ENCODE measurements at regions not wholly inside any gene's neighbourhood (a gene's known extent, or its start where the extent isn't known, plus 50 kb on each side); places are given as distances from the start of the nearest gene placed in this dataset.
"Not testable (repeated sequence)": the region's sequence is repeated elsewhere in the genome, so short reads cannot be mapped to it uniquely, and the experiment has no call there.

DNA sequence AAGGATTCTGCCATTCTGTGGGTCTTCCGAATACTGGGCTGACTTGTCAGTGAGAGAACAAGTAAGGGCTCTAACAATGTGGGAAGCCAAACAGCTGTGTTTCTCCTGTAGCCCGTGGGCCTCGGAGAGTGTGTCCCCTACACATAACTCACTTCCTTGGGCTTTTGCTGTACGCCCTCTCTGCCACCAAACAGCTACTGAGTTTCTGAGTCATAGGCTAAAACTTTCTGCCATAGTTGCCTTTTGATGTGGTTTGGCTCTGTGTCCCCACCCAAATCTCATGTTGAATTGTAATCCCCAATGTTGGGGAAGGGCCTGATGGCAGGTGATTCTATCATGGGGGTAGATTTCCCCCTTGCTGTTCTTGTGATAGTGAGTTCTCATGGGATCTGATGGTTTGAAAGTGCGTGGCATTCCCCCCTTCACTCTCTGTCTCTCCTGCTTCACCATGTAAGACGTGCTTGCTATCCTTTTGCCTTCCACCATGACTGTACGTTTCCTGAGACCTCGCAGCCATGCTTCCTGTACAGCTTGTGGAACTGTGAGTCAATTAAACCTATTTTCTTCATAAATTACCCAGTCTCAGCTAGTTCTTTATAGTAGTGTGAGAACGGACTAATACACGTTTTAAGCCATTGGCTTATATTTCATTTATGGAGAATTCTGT lies 194.8 kb upstream of the HMCN1 start:
- DNase-seq (ENCODE audit: low spot score): no peak

DNA sequence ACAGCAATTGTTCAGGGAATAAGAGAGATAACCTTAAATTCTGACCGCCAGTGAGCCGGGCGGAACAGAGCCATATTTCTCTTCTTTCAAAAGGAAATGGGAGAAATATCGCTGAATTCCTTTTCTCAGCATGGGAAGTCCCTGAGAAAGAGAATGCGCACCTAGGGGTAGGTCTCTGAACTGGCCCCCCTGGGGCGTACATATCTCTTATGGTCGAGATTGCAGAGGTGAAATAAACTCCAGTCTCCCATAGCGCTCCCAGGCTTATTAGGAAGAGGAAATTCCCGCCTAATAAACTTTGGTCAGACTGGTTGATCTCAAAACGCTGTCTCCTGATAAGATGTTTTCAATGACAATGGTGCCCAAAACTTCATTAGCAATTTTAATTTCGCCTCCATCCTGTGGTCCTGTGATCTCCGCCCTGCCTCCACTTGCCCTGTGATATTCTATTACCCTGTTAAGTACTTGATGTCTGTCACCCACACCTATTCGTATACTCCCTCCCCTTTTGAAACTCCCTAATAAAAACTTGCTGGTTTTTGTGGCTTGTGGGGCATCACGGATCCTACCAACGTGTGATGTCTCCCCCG lies 195.8 kb upstream of the HMCN1 start:
- not testable (repeated sequence) for DNase-seq (ENCODE audit: low spot score)

DNA sequence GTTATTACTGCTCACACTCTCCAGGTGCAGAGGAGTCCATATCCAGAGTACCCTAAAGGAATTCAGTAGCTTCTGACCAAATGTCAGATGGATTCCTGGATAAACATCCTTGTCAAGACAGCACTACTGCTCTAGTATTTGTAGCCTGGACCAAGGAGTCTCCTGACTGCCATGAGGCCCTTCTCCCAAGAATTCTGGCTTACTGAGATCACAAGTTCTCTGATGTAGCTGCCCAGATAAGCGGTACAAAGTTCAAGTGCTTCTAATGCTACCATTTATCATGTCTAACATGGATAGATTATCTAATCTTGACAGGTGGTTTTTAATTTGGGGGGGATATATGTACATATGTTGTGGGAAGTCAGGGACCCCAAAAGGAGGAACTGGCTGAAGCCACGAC lies 196.6 kb upstream of the HMCN1 start:
- DNase-seq (ENCODE audit: low spot score): no peak

DNA sequence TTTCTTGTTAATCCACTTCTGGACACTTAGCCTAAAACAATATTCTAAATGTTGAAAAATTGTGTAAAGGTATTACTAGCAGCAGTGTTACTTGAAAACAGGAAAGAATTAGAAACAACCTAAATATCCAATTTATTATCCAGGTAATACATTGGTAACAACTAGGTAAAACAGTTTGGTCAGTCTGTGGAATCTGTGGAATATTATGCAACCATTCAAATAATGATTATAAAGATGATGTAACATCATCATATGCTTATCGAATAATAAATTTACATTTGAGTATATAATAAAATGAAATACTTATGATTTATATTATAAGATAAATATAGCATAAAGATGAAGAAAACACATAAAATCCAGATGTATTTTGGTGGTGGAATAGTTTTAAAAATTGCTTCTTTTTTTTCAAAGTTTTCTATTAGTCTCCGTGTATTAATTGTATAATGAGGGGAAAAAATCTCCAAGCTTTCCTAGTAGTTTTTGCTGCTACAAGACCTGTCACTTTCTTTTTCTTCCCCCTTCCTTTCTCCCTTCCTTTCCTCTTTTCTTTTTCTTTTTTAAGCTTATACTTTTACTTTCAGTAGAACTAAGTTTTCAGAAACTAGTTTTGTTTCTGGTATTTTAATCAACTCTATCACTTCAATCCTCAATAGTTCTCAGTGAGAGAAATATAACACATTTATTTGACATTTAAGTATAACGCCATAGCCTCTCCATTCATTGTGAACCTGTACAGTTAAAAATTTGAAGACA lies 197.8 kb upstream of the HMCN1 start:
- DNase-seq (ENCODE audit: low spot score): no peak

DNA sequence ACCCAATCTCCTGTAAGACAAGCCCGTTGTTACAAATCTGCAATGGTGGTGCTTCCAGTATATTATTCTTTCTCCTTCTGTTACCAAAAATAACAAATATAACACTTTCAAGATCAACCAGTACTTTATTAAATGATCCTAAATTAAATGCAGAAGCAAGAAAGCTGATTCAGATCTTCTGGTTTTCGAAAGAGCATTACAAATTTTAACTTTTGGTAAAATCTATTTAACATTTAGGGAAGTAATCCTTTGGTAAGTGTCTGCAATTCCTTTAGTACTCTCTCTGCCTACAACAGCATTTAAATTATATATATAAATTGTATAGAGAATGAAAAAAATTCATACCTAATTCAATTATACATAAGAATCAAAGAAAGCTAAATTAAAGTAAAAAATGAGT lies 198.6 kb upstream of the HMCN1 start:
- DNase-seq (ENCODE audit: low spot score): no peak

DNA sequence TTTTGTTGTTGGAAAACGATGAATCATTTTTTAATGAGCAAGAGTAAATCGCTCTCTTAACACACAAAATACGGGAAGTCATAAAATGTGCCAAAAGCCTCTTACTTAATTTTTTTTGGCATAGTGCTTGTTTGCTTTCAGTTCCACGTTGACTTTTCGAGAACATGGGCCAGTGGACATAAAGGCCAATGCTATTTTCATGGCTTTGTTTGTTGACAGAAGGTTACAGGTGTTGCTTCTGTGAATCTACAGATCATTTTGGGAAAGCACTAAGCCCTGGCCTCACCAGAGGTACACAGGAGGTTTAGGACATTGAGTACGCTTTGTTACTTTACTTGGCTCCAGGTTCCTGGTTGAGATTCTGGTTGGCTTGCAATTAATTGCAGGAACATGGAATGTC lies 199.4 kb upstream of the HMCN1 start:
- no peak for DNase-seq (ENCODE audit: low spot score)

DNA sequence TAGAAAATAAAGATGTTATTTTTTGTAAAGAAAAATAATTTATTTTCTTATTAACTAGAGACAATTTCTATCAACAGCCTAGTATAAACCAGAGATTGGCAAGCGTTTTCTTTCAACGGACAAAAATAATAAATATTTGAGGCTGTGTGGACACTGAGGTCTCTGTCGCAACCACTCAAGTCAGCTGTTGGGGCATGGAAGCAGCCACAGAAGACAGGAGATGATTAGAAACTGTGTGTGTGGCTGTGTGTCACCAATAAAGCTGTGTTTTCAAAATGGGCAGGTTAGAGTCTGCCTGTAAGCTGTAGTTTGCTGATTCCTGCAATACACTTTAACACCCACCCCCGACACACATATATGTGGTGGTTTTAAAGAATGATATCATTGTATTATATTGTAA lies 200.6 kb upstream of the HMCN1 start:
- no peak for DNase-seq (ENCODE audit: low spot score)

DNA sequence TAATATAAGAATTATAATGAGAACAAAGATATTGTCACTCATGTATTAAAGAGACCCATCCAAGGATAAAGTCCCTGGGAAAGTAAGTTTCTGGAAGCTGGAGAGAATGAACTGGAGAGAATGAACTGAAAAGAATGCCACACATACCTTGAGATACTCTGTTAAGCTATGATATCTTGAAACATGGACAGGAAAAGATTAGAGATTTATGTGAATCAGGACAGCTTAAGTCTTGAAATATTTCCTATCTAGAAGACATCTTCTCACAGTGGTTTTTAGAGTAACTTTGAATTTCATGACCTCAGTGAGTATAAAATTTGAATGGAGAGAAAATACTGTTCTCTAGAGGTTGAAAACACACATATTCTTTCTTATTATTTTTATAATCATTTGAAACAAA lies 201.3 kb upstream of the HMCN1 start:
- DNase-seq (ENCODE audit: low spot score): no peak

DNA sequence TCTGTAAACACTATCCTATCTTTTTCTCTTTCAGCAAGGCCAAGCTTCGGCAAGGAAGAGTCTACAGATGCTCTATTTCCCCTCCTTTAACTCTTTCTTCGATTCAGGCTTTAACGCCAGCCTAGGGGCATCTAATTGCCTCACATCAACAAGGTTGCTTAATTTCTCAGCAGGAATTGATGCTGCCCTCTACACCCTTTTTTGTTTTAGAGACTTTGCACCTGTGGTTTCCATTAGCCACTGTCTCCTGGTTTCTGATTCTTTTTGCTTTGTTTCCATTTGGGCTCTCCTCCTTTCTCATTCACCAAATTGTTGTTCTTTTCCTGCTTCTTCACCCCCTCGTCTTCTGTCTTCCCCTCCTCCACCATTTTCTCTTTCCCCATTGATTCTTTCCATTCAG lies 202.4 kb upstream of the HMCN1 start:
- no peak for DNase-seq (ENCODE audit: low spot score)

DNA sequence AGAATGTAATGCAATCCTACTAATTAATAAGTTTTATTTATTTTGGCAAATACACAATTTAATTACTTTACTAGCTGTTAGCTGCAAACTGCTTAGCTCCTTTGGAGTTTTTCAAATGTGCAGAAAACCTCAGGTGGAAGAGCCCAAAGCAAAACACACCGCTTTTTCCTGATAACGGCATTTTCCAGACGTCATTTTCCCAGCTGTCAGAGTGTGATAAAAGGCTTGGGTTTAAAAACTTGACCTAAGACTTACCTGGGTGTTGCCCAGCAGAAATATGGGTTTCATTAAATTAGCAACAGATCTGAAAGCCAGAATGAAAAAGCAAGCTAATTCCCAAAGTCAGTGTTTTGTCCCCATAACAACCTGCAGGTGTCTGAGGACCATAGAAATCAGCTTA lies 204.0 kb upstream of the HMCN1 start:
- no peak for DNase-seq (ENCODE audit: low spot score)

DNA sequence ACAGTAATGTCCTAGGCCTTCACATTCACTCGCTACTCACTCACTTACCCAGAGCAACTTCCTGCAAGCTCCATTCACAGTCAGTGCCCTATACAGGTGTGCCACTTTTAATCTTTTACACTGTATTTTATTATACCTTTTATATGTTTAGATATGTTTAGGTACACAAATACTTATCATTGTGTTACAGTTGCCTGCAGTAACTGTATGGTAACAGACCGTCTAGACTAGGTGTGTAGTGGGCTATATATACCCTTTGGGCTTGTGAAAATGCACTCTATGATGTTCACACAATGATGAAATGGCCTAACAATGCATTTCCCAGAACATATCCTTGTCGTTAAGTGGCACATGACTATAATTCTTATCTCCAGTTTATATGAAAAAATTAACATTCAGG lies 204.5 kb upstream of the HMCN1 start:
- DNase-seq (ENCODE audit: low spot score): no peak

DNA sequence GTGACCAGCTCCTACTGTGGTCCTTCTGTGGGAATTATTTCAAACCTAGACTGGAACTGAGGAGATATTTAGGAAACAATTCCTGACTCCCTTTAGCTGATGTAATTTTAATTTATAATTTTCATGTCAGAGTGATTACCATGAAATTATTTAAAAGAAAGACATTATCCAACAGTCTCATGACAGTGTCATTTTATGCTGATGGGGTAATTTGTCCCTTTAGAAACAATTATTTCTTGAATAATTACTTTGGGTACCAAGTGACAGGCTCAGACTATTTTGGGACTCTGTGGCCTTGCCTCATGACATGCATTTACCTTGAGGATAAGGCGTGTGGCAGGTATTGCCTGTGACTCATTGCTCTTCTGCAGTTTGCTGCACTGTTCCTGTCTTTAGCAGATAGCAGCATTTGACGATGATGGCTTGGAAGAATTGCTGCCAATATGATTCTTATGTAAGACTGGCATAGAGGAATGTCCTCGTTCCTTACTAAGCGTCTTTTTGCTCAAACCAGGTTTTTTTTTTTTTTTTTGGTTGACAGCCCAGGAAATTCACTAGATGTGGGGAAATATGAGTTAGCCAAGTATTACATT lies 206.0 kb upstream of the HMCN1 start:
- DNase-seq (ENCODE audit: low spot score): no peak

DNA sequence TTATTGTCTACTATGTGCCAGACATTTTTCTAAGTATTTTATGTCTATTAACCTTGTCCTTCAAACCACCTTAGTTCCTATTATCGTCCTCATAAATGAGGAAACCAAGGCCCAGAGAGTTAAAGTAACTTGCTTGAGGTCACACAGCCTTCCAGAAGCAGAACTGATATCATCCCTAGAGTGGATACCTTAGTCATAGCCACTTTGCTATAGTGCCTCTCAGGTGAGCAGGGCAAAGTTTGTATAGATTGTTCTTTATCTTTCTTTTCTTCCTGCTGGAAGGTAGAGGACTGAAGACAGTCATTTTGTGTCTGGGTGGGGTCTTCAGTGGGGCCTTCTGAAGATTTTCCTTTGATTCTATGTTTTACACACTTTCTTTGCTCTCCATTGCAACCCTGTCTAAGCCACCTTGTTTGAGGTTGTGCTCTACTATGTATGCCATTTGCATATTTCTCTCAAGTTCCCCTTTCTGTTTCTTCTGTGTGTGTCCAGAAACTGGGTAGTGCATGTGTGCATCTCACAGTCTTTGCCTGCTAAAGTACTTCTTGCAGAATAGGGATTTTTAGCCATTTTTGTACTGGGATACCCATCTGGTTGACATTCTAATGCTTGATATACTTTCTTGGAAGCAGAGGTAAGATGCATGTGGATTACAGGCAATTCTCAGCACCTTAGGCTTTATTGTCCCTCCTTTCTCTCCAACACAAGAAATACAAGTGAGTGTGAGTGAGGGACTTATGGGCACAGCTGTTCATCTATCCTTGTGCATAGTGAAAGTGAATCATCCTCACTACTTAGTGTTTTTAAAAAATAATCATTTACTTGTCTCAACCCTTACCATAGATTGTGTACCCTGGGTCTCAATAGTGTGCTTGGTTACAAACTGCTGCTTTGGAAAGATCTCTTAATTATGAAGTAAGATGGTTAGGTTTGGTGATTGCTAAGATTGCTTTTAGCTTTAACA lies 207.6 kb upstream of the HMCN1 start:
- DNase-seq (ENCODE audit: low spot score): no peak

DNA sequence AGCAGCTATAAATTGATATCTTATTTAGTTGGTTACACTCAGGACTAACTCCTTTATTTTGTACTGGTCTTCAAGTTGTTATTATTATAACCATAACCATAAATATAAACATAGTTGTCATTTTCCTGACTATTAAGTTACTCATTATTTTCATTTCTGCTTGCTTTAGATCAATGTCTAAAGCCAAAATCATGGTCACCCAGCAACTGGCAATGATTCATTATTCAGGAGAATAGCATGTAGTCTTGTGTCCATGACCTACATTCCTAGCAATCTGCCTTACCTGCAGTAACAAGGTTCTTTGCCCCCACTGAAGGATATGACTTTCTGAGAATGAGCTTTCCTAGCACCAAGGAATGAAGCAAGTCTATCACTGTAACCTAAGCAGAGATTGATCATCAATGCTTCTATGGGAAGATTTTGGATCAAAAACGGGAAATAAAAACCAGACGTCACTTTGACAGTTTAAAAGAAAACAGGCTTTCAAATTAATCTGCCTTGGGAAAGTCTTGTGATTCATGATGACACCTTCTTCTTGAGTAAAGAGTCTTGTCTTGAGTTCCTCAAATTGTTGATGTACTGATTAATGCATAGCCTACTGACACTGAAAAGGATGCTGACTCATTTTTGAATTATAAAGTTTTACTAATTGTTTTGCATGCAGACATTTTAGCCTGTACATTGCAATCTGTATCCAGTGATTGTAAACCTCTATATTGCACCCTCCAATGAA lies 203.3 kb upstream of the IVNS1ABP start:
- no peak for DNase-seq (ENCODE audit: low spot score)

DNA sequence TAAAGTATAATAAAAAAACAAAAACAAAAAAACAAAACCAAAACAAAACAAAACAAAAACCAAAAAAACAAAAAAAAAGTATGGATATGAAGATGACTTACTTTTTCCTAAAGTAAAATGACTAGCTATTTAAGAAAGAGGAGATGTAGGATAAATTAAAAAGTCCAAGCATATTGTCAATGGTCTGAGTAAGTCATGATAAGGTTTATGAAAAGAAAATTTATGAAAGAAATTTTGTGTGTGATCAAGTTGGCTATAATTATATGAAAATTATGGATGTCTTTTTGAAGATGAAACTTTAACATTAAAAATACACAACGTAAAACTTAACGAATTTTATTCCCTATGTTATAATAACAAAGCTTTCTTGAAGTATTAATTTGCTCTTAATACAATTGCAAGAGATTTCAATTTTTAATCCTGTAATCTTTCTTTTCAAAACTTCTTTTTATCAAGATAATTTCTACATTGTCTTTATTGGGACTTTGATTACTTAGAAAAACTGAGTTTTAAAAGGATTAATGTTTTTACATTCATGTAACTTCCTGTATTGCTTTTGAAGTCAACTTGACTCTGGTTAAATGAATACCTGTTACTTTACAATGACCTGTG lies 200.9 kb upstream of the IVNS1ABP start:
- no peak for DNase-seq (ENCODE audit: low spot score)

DNA sequence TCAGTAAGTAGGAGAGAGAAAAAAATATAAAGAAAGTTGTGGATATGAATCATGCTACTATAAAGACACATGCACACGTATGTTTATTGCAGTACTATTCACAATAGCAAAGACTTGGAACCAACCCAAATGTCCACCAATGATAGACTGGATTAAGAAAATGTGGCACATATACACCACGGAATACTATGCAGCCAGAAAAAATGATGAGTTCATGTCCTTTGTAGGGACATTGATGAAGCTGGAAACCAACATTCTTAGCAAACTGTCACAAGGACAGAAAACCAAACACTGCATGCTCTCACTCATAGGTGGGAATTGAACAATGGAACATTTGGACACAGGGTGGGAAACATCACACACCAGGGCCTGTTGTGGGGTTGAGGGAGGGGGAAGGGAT lies 200.3 kb upstream of the IVNS1ABP start:
- DNase-seq (ENCODE audit: low spot score): not testable (repeated sequence)

DNA sequence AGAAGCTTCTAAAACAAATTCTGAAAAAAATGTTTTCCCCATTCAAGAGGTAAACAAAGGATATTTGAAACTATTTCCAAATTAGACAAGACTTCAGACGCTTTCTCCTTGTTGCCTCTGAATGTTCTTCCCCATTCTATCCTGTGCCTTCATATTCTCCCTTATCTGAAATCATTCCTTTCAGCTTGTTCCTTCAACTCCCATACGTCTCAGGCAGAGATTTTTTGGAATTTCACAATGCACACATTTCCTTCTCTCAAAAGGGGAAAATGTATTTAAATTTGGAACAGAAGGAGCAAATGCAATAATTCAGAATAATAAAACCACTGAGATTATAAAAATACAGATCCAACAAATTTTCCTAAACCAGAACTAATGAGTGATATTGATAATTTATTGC lies 198.7 kb upstream of the IVNS1ABP start:
- no peak for DNase-seq (ENCODE audit: low spot score)

DNA sequence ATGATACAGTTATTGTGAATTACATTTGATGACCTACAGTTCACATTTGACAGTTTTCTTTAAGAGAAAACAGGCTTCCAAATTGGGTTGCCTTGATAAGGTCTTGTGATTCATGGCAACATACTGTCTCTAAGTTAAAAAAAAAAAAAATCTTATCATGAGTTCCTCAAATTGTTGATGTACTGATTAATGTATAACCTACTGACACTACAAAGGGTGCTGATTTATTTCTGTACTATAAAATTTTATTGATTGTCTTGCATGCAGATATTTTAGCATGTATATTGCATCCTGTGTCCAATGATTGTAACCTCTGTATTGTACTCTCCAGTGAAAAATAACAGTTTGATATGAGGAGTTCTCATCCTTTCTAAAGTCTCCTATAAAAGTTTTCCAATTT lies 197.3 kb upstream of the IVNS1ABP start:
- DNase-seq (ENCODE audit: low spot score): no peak

DNA sequence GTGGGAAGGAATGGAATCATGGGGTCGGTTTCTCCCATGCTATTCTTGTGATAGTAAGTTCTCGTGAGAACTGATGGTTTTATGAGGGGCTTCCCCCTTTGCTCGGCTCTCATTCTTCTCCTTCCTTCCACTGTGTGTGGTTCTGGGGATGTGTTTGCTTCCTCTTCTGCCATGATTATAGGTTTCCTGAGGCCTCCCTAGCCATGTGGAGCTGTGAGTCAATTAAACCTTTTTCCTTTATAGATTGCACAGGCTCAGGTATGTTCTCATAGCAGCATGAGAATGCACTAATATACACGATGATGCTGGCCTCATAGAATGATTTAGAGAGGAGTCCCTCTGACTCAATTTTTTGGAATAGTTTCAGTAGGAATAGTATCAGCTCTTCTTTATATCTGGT lies 195.4 kb upstream of the IVNS1ABP start:
- DNase-seq (ENCODE audit: low spot score): no peak

DNA sequence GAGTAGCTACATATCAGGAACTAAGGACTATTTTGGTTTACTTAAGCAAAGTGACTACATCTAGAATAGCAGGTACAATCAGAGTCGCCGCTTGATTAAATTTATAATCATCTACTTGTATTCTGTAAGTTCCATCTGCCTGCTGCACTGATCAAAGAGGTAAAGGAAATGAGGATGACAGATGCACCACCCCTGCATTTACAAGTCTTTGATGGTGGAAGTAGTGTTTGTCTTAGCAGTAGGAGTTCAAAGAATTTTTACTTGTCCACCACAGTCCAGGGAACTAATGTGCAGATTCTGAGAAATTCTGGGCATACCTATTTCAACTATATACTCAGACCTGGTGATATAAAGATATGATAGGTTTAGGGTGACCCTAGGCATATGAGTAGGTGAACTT lies 184.1 kb upstream of the IVNS1ABP start:
- DNase-seq (ENCODE audit: low spot score): no peak
